Muscle layer of colon (tissue), 2 donors: ENCODE measurements at regions not wholly inside any gene's neighbourhood (a gene's known extent, or its start where the extent isn't known, plus 50 kb on each side); places are given as distances from the start of the nearest gene placed in this dataset.

Experiments
- H3K27ac ChIP-seq: one replicate; pipeline ENCODE4 v1.7.0; 2013; ENCODE audit warnings: low read depth, mild to moderate bottlenecking, low read length, moderate library complexity
- H3K27me3 ChIP-seq, 2 donors: one replicate each; pipeline ENCODE4 v1.7.0; 2013; ENCODE audit warnings: low read length in 2 of 2, mild to moderate bottlenecking in 2 of 2; ENCODE audit not compliant: insufficient read depth in 2 of 2, control insufficient read depth in 1 of 2
- H3K36me3 ChIP-seq: one replicate; pipeline ENCODE4 v1.7.0; 2013; ENCODE audit warnings: mild to moderate bottlenecking, low read length; ENCODE audit not compliant: insufficient read depth
- H3K4me1 ChIP-seq: one replicate; pipeline ENCODE4 v1.7.0; 2013; ENCODE audit warnings: mild to moderate bottlenecking, low read length; ENCODE audit not compliant: insufficient read depth
- H3K4me3 ChIP-seq, 2 donors: one replicate each; pipeline ENCODE4 v1.7.0; 2013; ENCODE audit warnings: low read length in 2 of 2, low read depth in 1 of 2, mild to moderate bottlenecking in 1 of 2, moderate library complexity in 1 of 2
- H3K9ac ChIP-seq: one replicate; pipeline ENCODE4 v1.7.0; 2013; ENCODE audit warnings: low read length
- H3K9me3 ChIP-seq: one replicate; pipeline ENCODE4 v1.7.0; 2013; ENCODE audit warnings: mild to moderate bottlenecking, low read length
- donor health status: abdominal sarcoma.
- donor health status: Adenocarcinoma of cecum.

DNA sequence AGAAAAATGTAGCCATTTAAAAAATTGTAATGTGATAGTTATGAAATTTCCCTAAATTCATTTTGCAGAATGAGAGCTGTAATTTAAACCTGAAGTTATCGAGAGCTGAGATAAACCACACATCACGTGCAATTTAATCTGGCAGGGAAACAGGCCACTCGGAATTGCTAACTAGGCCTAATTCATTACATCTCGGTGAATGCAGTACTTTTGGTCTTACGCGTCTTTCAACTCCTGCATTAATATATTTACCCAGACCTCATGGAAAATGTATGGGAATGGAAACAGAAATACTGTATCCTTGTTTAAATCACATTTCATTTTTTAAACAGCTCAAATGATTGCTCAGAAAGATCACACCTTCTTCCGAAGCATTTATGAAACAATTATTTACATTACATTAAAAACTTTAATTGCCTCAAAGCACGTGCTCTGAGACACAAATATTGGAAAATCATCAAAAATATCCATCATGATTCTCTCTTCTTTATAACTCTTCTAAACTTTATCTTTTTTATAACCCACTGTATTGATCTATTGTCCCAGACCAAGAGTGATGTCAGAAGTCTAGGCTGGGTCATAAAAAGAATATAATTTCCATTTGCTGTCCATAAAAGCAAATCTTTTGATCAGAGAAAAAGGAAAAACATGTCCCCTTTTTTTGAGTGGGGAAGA is 111.7 kb upstream of the MYL2 start:
- Histone ChIP-seq H3K36me3 (no peaks in the 10 kb centered on the region), H3K27ac (no peak overlapping the region), H3K27me3 (peaks cover 25 to 55% of the 10 kb centered on the region in 2 donors), H3K9me3 (no peaks in the 10 kb centered on the region), H3K4me1 (no peaks in the 10 kb centered on the region), H3K9ac (no peak overlapping the region), H3K4me3 (no peak overlapping the region)

DNA sequence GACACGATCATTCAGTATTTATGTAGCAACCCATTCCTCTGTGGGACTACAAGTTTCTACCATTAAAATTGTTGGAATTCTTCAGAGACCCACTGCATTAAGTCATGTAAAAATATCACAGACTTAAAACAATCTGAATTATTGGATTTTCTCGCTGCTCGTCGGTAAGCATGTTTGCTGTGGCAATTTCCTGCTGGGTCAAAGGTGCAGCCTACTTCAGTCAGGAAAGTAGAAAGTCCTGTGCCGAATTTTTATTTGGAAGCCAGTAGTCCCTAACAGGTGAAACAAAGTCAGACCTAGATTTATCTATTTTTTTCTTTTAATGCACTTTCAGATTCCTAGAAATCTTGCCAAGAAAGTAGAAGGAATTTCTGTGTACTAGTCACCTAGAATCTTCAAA is 110.4 kb upstream of the MYL2 start:
- Histone ChIP-seq H3K4me3 (no peak overlapping the region), H3K27me3 (peaks cover 17 to 48% of the 10 kb centered on the region in 2 donors)

DNA sequence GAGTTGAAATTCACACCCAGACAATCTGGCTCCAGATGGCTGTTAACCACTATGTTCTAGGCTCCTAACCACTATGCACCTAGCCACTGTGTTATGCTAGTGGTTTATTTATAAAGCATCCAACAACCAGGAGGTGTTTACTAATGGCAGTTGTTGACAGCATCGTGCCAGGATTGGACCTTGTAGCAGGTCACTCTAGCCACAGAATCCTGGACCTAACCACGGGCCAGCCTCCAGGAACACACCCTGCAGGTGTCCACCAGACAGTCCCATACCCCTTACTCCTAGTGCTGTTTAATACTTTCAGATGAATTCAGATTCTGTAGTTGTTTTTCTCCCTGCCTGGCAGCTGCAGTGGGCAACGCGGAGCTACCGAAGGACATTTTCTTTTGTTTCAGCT is 109.4 kb upstream of the MYL2 start:
- no peaks in the 10 kb centered on the region for H3K4me1 ChIP-seq
- peaks cover 15 to 48% of the 10 kb centered on the region in 2 donors for H3K27me3 ChIP-seq
- no peak overlapping the region for H3K4me3 ChIP-seq
- no peak overlapping the region for H3K9ac ChIP-seq
- no peaks in the 10 kb centered on the region for H3K9me3 ChIP-seq
- H3K36me3 ChIP-seq, result no peaks in the 10 kb centered on the region
- no peak overlapping the region for H3K27ac ChIP-seq

More for the DNA sequence above, 110.4 kb upstream of the MYL2 start:
- no peaks in the 10 kb centered on the region for H3K36me3 ChIP-seq
- H3K27ac ChIP-seq, result no peak overlapping the region
- H3K9ac ChIP-seq, result no peak overlapping the region
- H3K9me3 ChIP-seq, result no peaks in the 10 kb centered on the region
- H3K4me1 ChIP-seq, result no peaks in the 10 kb centered on the region

- no peak overlapping the region for H3K9ac ChIP-seq
- H3K36me3 ChIP-seq, result no peaks in the 10 kb centered on the region
- H3K4me1 ChIP-seq, result no peaks in the 10 kb centered on the region
- H3K9me3 ChIP-seq, result no peaks in the 10 kb centered on the region
- peaks cover 15 to 53% of the 10 kb centered on the region in 2 donors for H3K27me3 ChIP-seq
- no peak overlapping the region for H3K27ac ChIP-seq
- no peak overlapping the region for H3K4me3 ChIP-seq
These were observed 108.9 kb upstream of the MYL2 start for GRCh38 chr12:111029305-111029704.

DNA sequence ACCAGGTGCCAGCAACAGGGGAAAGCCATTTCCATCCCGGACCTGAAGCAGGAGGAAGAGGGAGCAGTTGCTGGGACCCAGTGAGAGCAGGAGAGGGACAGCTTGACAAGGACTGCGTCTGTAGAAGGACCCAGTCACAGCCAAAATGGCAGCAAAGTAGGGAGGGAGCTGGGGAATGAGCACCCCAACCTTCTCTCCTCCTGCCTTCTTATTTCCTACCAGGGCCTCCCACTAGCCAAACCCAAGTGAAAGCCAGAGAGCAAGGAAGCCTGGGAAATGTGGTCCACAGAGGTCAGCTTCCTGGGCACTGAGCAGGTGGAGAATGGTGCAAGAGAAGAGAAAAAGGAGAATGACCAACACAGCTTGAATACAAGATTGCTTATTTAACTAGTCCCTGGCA is 108.5 kb upstream of the MYL2 start:
- no peaks in the 10 kb centered on the region for H3K4me1 ChIP-seq
- H3K9ac ChIP-seq, result no peak overlapping the region
- H3K27me3 ChIP-seq, result peaks cover 17 to 53% of the 10 kb centered on the region in 2 donors
- no peak overlapping the region for H3K27ac ChIP-seq
- no peaks in the 10 kb centered on the region for H3K36me3 ChIP-seq
- H3K4me3 ChIP-seq, result no peak overlapping the region
- no peaks in the 10 kb centered on the region for H3K9me3 ChIP-seq

DNA sequence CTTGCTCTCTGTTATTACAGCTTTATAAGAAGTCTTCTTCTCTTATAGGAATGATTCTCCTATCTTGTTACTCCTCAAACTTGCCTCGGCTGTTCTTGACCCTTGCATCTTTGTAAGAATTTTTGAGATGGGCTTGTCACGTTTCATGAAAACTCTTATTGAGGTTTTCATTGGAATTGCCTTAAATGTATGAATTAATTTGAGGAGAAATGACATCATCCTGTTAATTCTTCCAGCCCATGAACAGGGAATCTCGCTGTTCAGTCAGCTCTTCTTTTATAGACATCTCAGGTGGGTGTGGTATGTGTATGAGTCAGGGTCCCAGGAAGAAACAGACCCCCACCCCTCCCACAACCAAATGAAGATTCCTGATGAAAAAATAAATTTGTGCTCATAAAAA is 107.1 kb upstream of the MYL2 start:
- no peak overlapping the region for H3K9ac ChIP-seq
- no peak overlapping the region for H3K27ac ChIP-seq
- H3K9me3 ChIP-seq, result no peaks in the 10 kb centered on the region
- no peak overlapping the region for H3K4me3 ChIP-seq
- H3K4me1 ChIP-seq, result no peaks in the 10 kb centered on the region
- no peaks in the 10 kb centered on the region for H3K36me3 ChIP-seq
- peaks cover 13 to 46% of the 10 kb centered on the region in 2 donors for H3K27me3 ChIP-seq

DNA sequence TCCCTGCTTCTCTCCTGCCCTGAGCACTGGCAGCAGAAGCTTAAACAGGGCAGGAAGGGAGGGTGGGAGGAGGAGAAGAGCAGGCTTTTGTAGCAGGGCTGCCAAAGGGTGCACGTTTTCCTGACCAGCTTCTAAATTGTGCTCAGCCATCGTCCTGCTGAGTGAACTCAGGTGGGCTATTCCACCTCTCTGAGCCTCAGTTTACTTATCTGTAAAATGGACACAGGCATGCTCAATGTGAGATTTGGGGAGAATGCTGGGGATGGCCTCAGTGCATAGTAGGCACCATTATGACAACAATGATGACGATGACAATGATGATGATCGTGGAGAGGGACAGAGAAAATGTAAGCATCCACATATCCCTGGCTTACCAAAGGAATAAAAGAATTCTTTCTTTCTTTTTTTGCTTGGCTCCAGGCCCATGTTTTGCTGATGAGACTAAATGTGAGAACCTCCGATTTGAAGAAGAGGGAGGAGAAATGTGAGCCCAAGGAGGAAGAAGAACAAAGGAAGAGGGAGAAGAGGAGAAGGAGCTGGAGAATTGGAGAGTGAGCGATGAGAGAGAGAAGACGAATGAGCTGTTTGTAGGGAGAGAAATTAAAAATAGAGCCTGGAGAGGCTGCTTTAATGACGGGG is 105.5 kb upstream of the MYL2 start:
- Histone ChIP-seq H3K4me3 (no peak overlapping the region), H3K27me3 (peaks cover 7 to 42% of the 10 kb centered on the region in 2 donors), H3K36me3 (no peaks in the 10 kb centered on the region), H3K27ac (no peak overlapping the region), H3K9me3 (no peaks in the 10 kb centered on the region), H3K4me1 (no peaks in the 10 kb centered on the region), H3K9ac (no peak overlapping the region)

- Histone ChIP-seq H3K4me3 (no peak overlapping the region), H3K4me1 (no peaks in the 10 kb centered on the region), H3K27ac (no peak overlapping the region), H3K9ac (no peak overlapping the region), H3K27me3 (peaks cover 7 to 37% of the 10 kb centered on the region in 2 donors), H3K9me3 (no peaks in the 10 kb centered on the region), H3K36me3 (no peaks in the 10 kb centered on the region)
These were observed 104.9 kb upstream of the MYL2 start for GRCh38 chr12:111025301-111025700.

DNA sequence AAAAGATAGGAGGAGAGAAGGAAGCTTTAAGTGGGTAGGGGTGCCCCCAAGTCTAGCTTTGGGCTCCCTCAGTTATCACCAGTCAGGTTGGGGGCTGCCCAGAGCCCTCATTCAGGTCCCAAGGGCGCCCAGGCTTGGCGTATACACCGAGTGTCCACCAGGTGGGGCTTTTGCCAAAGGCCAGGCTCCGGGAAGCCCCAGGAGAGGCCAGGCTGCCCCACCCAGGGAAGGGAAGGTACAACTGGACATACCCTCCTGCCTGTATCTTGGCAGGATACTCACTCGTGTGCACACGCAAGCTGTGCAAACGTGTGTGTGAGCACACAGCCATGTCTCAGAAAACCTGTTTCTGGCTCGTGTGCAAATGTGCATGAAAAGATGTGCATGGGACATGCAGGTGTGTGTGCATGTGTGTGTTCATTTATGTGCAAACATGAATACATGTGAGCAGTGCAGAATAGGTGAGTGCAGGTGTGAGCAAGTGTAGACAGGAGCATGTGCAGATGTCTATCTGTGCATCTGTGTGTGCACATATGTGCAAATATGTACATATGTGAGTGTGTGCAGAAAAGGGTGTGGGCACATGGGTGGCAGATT is 103.9 kb upstream of the MYL2 start:
- Histone ChIP-seq H3K9me3 (no peaks in the 10 kb centered on the region), H3K4me1 (no peaks in the 10 kb centered on the region), H3K27me3 (peaks cover 7 to 27% of the 10 kb centered on the region in 2 donors), H3K36me3 (no peaks in the 10 kb centered on the region), H3K4me3 (no peak overlapping the region), H3K9ac (no peak overlapping the region), H3K27ac (no peak overlapping the region)

- peaks cover 7 to 26% of the 10 kb centered on the region in 2 donors for H3K27me3 ChIP-seq
These were observed 102.0 kb upstream of the MYL2 start for GRCh38 chr12:111022386-111022785.

GRCh38 chr12:111014547-111014946 is 94.2 kb upstream of the MYL2 start:
- peaks cover 0 to 3% of the 10 kb centered on the region in 2 donors for H3K27me3 ChIP-seq
- no peak overlapping the region for H3K9ac ChIP-seq
- H3K4me1 ChIP-seq, result no peaks in the 10 kb centered on the region

More at GRCh38 chr12:111022386-111022785, 102.0 kb upstream of the MYL2 start:
- no peak overlapping the region for H3K9ac ChIP-seq
- H3K9me3 ChIP-seq, result no peaks in the 10 kb centered on the region
- H3K4me3 ChIP-seq, result no peak overlapping the region
- no peak overlapping the region for H3K27ac ChIP-seq
- no peaks in the 10 kb centered on the region for H3K4me1 ChIP-seq
- no peaks in the 10 kb centered on the region for H3K36me3 ChIP-seq

More at GRCh38 chr12:111014547-111014946, 94.2 kb upstream of the MYL2 start:
- H3K36me3 ChIP-seq, result no peaks in the 10 kb centered on the region
- H3K9me3 ChIP-seq, result no peaks in the 10 kb centered on the region
- H3K4me3 ChIP-seq, result no peak overlapping the region
- H3K27ac ChIP-seq, result no peak overlapping the region
